CD4-positive, alpha-beta T cell treated with Interleukin-15 for 4 hours (primary cell): ENCODE measurements at regions not wholly inside any gene's neighbourhood (a gene's known extent, or its start where the extent isn't known, plus 50 kb on each side); places are given as distances from the start of the nearest gene placed in this dataset.
"Not testable (repeated sequence)": the region's sequence is repeated elsewhere in the genome, so short reads cannot be mapped to it uniquely, and the experiment has no call there.

Source experiments
- DNase-seq: peaks from one replicate; pipeline ENCODE4 v3.0.0-alpha.2; 2020; ENCODE audit warnings: low spot score

GRCh38 chr10:23870651-23871610 lies 338.0 kb upstream of the KIAA1217 start:
- DNase-seq, result no peak

GRCh38 chr10:23872290-23872689 lies 336.6 kb upstream of the KIAA1217 start:
- DNase-seq, result no peak

- DNase-seq, result no peak
Observed at GRCh38 chr10:23877791-23878320, 331.1 kb upstream of the KIAA1217 start.

- DNase-seq, result no peak
Observed at GRCh38 chr10:23884670-23885069, 324.3 kb upstream of the KIAA1217 start.

- DNase-seq, result no peak
Observed at GRCh38 chr10:23885853-23886252, 323.1 kb upstream of the KIAA1217 start.

- DNase-seq, result no peak
Observed at GRCh38 chr10:23886355-23886754, 322.6 kb upstream of the KIAA1217 start.

GRCh38 chr10:23891301-23891700 lies 317.6 kb upstream of the KIAA1217 start:
- no peak for DNase-seq

GRCh38 chr10:23892296-23892695 lies 316.6 kb upstream of the KIAA1217 start:
- DNase-seq, result no peak

GRCh38 chr10:23897267-23897666 lies 311.7 kb upstream of the KIAA1217 start:
- no peak for DNase-seq

- no peak for DNase-seq
Observed at GRCh38 chr10:23897861-23898260, 311.1 kb upstream of the KIAA1217 start.

- no peak for DNase-seq
Observed at GRCh38 chr10:23899166-23899565, 309.8 kb upstream of the KIAA1217 start.

- DNase-seq, result no peak
Observed at GRCh38 chr10:23910291-23910690, 298.6 kb upstream of the KIAA1217 start.

GRCh38 chr10:23912884-23913404 lies 296.0 kb upstream of the KIAA1217 start:
- no peak for DNase-seq

- DNase-seq, result no peak
Observed at GRCh38 chr10:23914641-23915040, 294.3 kb upstream of the KIAA1217 start.

- DNase-seq, result no peak
Observed at GRCh38 chr10:23917251-23917840, 291.6 kb upstream of the KIAA1217 start.

GRCh38 chr10:23918090-23918723 lies 290.7 kb upstream of the KIAA1217 start:
- DNase-seq, result no peak

- no peak for DNase-seq
Observed at GRCh38 chr10:23918839-23919238, 290.1 kb upstream of the KIAA1217 start.

GRCh38 chr10:23927576-23928325 lies 281.2 kb upstream of the KIAA1217 start:
- DNase-seq, result no peak

- not testable (repeated sequence) for DNase-seq
Observed at GRCh38 chr10:23934023-23934422, 274.9 kb upstream of the KIAA1217 start.

GRCh38 chr10:23945845-23946244 lies 263.1 kb upstream of the KIAA1217 start:
- DNase-seq, result no peak

GRCh38 chr10:23951841-23952240 lies 257.1 kb upstream of the KIAA1217 start:
- DNase-seq, result no peak
